ENCODE measurements at regions not wholly inside any gene's neighbourhood (a gene's known extent, or its start where the extent isn't known, plus 50 kb on each side); places are given as distances from the start of the nearest gene placed in this dataset.

- WGBS, 4 donors, result 83 to 91% (median 86%) methylated on average over 3 of the region's 3 CpGs
- intact Hi-C loops (cut with DNase I), result no loop called here
- TF ChIP-seq POLR2A (IDR thresholded peaks at IDR 0.05) (no peak), CTCF (IDR thresholded peaks at IDR 0.05) (no peak)
Measured at GRCh38 chr11:114811971-114812370, 133.6 kb downstream of the NXPE2 start.

GRCh38 chr11:114812733-114813132 lies 134.4 kb downstream of the NXPE2 start:
- no peak overlapping the region for H3K27ac ChIP-seq
- WGBS, 4 donors, result 60 to 73% (median 67%) methylated on average over 3 of the region's 3 CpGs
- TF ChIP-seq POLR2A (IDR thresholded peaks at IDR 0.05) (no peak), CTCF (IDR thresholded peaks at IDR 0.05) (no peak)
- no peaks in the 10 kb centered on the region for H3K4me1 ChIP-seq (replicated peaks in 1 of 2)
- no peaks in the 10 kb centered on the region for H3K27me3 ChIP-seq
- H3K4me3 ChIP-seq, result no peak overlapping the region
- no peak for DNase-seq
- H3K9me3 ChIP-seq (replicated peaks in 1 of 3), result no peaks in the 10 kb centered on the region
- H3K36me3 ChIP-seq (replicated peaks in 1 of 2), result no peaks in the 10 kb centered on the region
- intact Hi-C loops (cut with DNase I), result no loop called here

More at GRCh38 chr11:114811971-114812370, 133.6 kb downstream of the NXPE2 start:
- Histone ChIP-seq H3K4me1 (replicated peaks in 1 of 2) (no peaks in the 10 kb centered on the region), H3K27me3 (no peaks in the 10 kb centered on the region), H3K36me3 (replicated peaks in 1 of 2) (no peaks in the 10 kb centered on the region), H3K4me3 (no peak overlapping the region), H3K27ac (no peak overlapping the region), H3K9me3 (replicated peaks in 1 of 3) (no peaks in the 10 kb centered on the region)
- DNase-seq, result no peak

- H3K27me3 ChIP-seq, result no peaks in the 10 kb centered on the region
- no peak overlapping the region for H3K4me3 ChIP-seq
- WGBS, 4 donors, result 78 to 86% (median 82%) methylated on average over 4 of the region's 4 CpGs
- intact Hi-C loops (cut with DNase I), result no loop called here
- no peaks in the 10 kb centered on the region for H3K9me3 ChIP-seq (replicated peaks in 1 of 3)
- no peak for DNase-seq
- H3K4me1 ChIP-seq (replicated peaks in 1 of 2), result no peaks in the 10 kb centered on the region
- no peak overlapping the region for H3K27ac ChIP-seq
- no peak for TF ChIP-seq CTCF (IDR thresholded peaks at IDR 0.05)
- no peak for TF ChIP-seq POLR2A (IDR thresholded peaks at IDR 0.05)
- H3K36me3 ChIP-seq (replicated peaks in 1 of 2), result no peaks in the 10 kb centered on the region
Measured at GRCh38 chr11:114813189-114813718, 134.9 kb downstream of the NXPE2 start.

- intact Hi-C loops (cut with DNase I), result no loop called here
- no peaks in the 10 kb centered on the region for H3K4me1 ChIP-seq (replicated peaks in 1 of 2)
- DNase-seq, result no peak
- H3K36me3 ChIP-seq (replicated peaks in 1 of 2), result no peaks in the 10 kb centered on the region
- H3K4me3 ChIP-seq, result no peak overlapping the region
- TF ChIP-seq CTCF (IDR thresholded peaks at IDR 0.05) (no peak), POLR2A (IDR thresholded peaks at IDR 0.05) (no peak)
- no peaks in the 10 kb centered on the region for H3K27me3 ChIP-seq
- no peak overlapping the region for H3K27ac ChIP-seq
- no peaks in the 10 kb centered on the region for H3K9me3 ChIP-seq (replicated peaks in 1 of 3)
Measured at GRCh38 chr11:114815176-114815575, 136.8 kb downstream of the NXPE2 start.

All from adrenal gland (tissue), 9 donors.